ENCODE measurements at regions not wholly inside any gene's neighbourhood (a gene's known extent, or its start where the extent isn't known, plus 50 kb on each side); places are given as distances from the start of the nearest gene placed in this dataset.
"Not testable (repeated sequence)": the region's sequence is repeated elsewhere in the genome, so short reads cannot be mapped to it uniquely, and the experiment has no call there.

GRCh38 chr5:13580058-13580457 is 364.4 kb downstream of the DNAH5 start:
- no peak for DNase-seq
- Histone ChIP-seq H3K14ac (ENCODE audit: low read length) (no peak overlapping the region), H3K27me3 (ENCODE audit: insufficient read depth, low read length) (no peaks in the 10 kb centered on the region), H2AK5ac (ENCODE audit: low read length) (no peak overlapping the region), H2BK120ac (ENCODE audit: insufficient read depth, low read length, poor library complexity) (no peak overlapping the region), H4K8ac (ENCODE audit: low read depth, low read length) (no peak overlapping the region), H2AFZ (ENCODE audit: insufficient read depth, low read length, poor library complexity) (no peak overlapping the region), H3K36me3 (ENCODE audit: control insufficient read depth in 1 of 2, insufficient read depth in 2 of 2, low read length in 2 of 2) (no peaks in the 10 kb centered on the region), H2BK5ac (ENCODE audit: low read depth, low read length, poor library complexity) (no peak overlapping the region), H3K4me1 (ENCODE audit: control insufficient read depth in 1 of 2, insufficient read depth in 2 of 2, low read length in 2 of 2) (no peaks in the 10 kb centered on the region), H4K91ac (ENCODE audit: low read depth, low read length) (no peak overlapping the region), H3K27ac (ENCODE audit: low read depth, low read length) (no peak overlapping the region), H4K12ac (ENCODE audit: low read depth, low read length) (no peak overlapping the region), H3K4ac (ENCODE audit: low read depth, low read length) (no peak overlapping the region), H3K79me2 (ENCODE audit: control insufficient read depth, insufficient read depth, low read length, poor library complexity) (no peaks in the 10 kb centered on the region), H3K4me2 (ENCODE audit: low read length) (no peak overlapping the region), H3K23ac (ENCODE audit: low read length) (no peak overlapping the region), H3K9me3 (ENCODE audit: insufficient read depth, low read depth, low read length) (no peaks in the 10 kb centered on the region), H3K79me1 (ENCODE audit: low read length) (no peaks in the 10 kb centered on the region), H3K18ac (ENCODE audit: low read length) (no peak overlapping the region), H2BK12ac (ENCODE audit: low read length) (no peak overlapping the region), H3K9ac (ENCODE audit: low read length) (no peak overlapping the region), H3K4me3 (ENCODE audit: low read depth, low read length) (no peak overlapping the region)
- WGBS (ENCODE audit: extremely low coverage, insufficient coverage, insufficient read length): no CpG with 5 or more reads among the region's 5 CpGs

- not testable (repeated sequence) for H3K23ac ChIP-seq (ENCODE audit: low read length); H3K18ac ChIP-seq (ENCODE audit: low read length); H3K36me3 ChIP-seq (ENCODE audit: control insufficient read depth in 1 of 2, insufficient read depth in 2 of 2, low read length in 2 of 2); H2BK5ac ChIP-seq (ENCODE audit: low read depth, low read length, poor library complexity); H2AK5ac ChIP-seq (ENCODE audit: low read length); H4K12ac ChIP-seq (ENCODE audit: low read depth, low read length); H3K4me3 ChIP-seq (ENCODE audit: low read depth, low read length); H3K79me1 ChIP-seq (ENCODE audit: low read length); H2BK12ac ChIP-seq (ENCODE audit: low read length); H3K4me1 ChIP-seq (ENCODE audit: control insufficient read depth in 1 of 2, insufficient read depth in 2 of 2, low read length in 2 of 2); H4K8ac ChIP-seq (ENCODE audit: low read depth, low read length); H3K4me2 ChIP-seq (ENCODE audit: low read length); H2BK120ac ChIP-seq (ENCODE audit: insufficient read depth, low read length, poor library complexity); H3K14ac ChIP-seq (ENCODE audit: low read length); H2AFZ ChIP-seq (ENCODE audit: insufficient read depth, low read length, poor library complexity); H3K79me2 ChIP-seq (ENCODE audit: control insufficient read depth, insufficient read depth, low read length, poor library complexity); H3K9ac ChIP-seq (ENCODE audit: low read length); H3K9me3 ChIP-seq (ENCODE audit: insufficient read depth, low read depth, low read length); H3K27ac ChIP-seq (ENCODE audit: low read depth, low read length); H4K91ac ChIP-seq (ENCODE audit: low read depth, low read length); H3K27me3 ChIP-seq (ENCODE audit: insufficient read depth, low read length); DNase-seq; H3K4ac ChIP-seq (ENCODE audit: low read depth, low read length)
- no CpG with 5 or more reads among the region's 9 CpGs for whole genome bisulfite sequencing (ENCODE audit: extremely low coverage, insufficient coverage, insufficient read length)
Observed at GRCh38 chr5:13579091-13579490, 365.4 kb downstream of the DNAH5 start.

- H2BK120ac ChIP-seq (ENCODE audit: insufficient read depth, low read length, poor library complexity); H3K4ac ChIP-seq (ENCODE audit: low read depth, low read length); H3K79me2 ChIP-seq (ENCODE audit: control insufficient read depth, insufficient read depth, low read length, poor library complexity); DNase-seq; H3K4me3 ChIP-seq (ENCODE audit: low read depth, low read length); H4K91ac ChIP-seq (ENCODE audit: low read depth, low read length); H3K4me1 ChIP-seq (ENCODE audit: control insufficient read depth in 1 of 2, insufficient read depth in 2 of 2, low read length in 2 of 2); H3K27me3 ChIP-seq (ENCODE audit: insufficient read depth, low read length); H3K27ac ChIP-seq (ENCODE audit: low read depth, low read length); H2BK5ac ChIP-seq (ENCODE audit: low read depth, low read length, poor library complexity); H3K4me2 ChIP-seq (ENCODE audit: low read length); H4K8ac ChIP-seq (ENCODE audit: low read depth, low read length); H3K23ac ChIP-seq (ENCODE audit: low read length); H3K14ac ChIP-seq (ENCODE audit: low read length); H4K12ac ChIP-seq (ENCODE audit: low read depth, low read length); H2BK12ac ChIP-seq (ENCODE audit: low read length); H3K9ac ChIP-seq (ENCODE audit: low read length); H3K9me3 ChIP-seq (ENCODE audit: insufficient read depth, low read depth, low read length); H2AK5ac ChIP-seq (ENCODE audit: low read length); H3K79me1 ChIP-seq (ENCODE audit: low read length); H3K36me3 ChIP-seq (ENCODE audit: control insufficient read depth in 1 of 2, insufficient read depth in 2 of 2, low read length in 2 of 2); H3K18ac ChIP-seq (ENCODE audit: low read length); H2AFZ ChIP-seq (ENCODE audit: insufficient read depth, low read length, poor library complexity): not testable (repeated sequence)
- no CpG with 5 or more reads among the region's 48 CpGs for WGBS (ENCODE audit: extremely low coverage, insufficient coverage, insufficient read length)
Observed at GRCh38 chr5:13578311-13579039, 366.0 kb downstream of the DNAH5 start.

DNA sequence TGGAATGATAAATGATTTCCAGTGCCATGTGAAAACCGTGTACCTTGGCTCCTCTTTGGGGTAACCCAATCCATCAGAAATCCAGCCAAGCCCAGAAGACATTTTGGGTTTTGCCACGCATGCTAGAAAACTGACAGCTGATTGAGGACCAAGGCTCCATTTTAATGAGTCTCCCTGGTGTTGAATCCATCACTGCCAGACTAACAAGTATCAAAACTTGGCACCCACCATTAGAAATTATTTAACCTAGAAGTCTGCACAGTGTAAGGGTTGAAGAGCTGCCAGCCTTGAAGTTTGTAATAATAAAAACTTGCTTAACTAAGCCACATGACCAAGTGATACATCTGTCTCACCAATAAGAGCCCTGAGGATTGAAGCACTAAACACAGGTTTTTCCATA is 369.9 kb downstream of the DNAH5 start:
- no peak overlapping the region for H3K14ac ChIP-seq (ENCODE audit: low read length)
- H3K18ac ChIP-seq (ENCODE audit: low read length): no peak overlapping the region
- H3K23ac ChIP-seq (ENCODE audit: low read length): no peak overlapping the region
- no peak overlapping the region for H4K12ac ChIP-seq (ENCODE audit: low read depth, low read length)
- no peaks in the 10 kb centered on the region for H3K36me3 ChIP-seq (ENCODE audit: control insufficient read depth in 1 of 2, insufficient read depth in 2 of 2, low read length in 2 of 2)
- no peak overlapping the region for H3K9ac ChIP-seq (ENCODE audit: low read length)
- H3K4me2 ChIP-seq (ENCODE audit: low read length): no peak overlapping the region
- DNase-seq: no peak
- H2AK5ac ChIP-seq (ENCODE audit: low read length): no peak overlapping the region
- H2AFZ ChIP-seq (ENCODE audit: insufficient read depth, low read length, poor library complexity): no peak overlapping the region
- H2BK5ac ChIP-seq (ENCODE audit: low read depth, low read length, poor library complexity): no peak overlapping the region
- H2BK12ac ChIP-seq (ENCODE audit: low read length): no peak overlapping the region
- no peak overlapping the region for H4K8ac ChIP-seq (ENCODE audit: low read depth, low read length)
- no peaks in the 10 kb centered on the region for H3K79me1 ChIP-seq (ENCODE audit: low read length)
- no peak overlapping the region for H3K4me3 ChIP-seq (ENCODE audit: low read depth, low read length)
- H3K79me2 ChIP-seq (ENCODE audit: control insufficient read depth, insufficient read depth, low read length, poor library complexity): no peaks in the 10 kb centered on the region
- no peak overlapping the region for H4K91ac ChIP-seq (ENCODE audit: low read depth, low read length)
- no peak overlapping the region for H3K4ac ChIP-seq (ENCODE audit: low read depth, low read length)
- H3K27ac ChIP-seq (ENCODE audit: low read depth, low read length): no peak overlapping the region
- no peaks in the 10 kb centered on the region for H3K9me3 ChIP-seq (ENCODE audit: insufficient read depth, low read depth, low read length)
- H3K27me3 ChIP-seq (ENCODE audit: insufficient read depth, low read length): no peaks in the 10 kb centered on the region
- H2BK120ac ChIP-seq (ENCODE audit: insufficient read depth, low read length, poor library complexity): no peak overlapping the region
- no CpG with 5 or more reads among the region's 2 CpGs for WGBS (ENCODE audit: extremely low coverage, insufficient coverage, insufficient read length)
- peaks cover 0 to 6% of the 10 kb centered on the region in 2 experiments for H3K4me1 ChIP-seq (ENCODE audit: control insufficient read depth in 1 of 2, insufficient read depth in 2 of 2, low read length in 2 of 2)

Measured in trophoblast cell (in vitro differentiated cells and primary cell).